ENCODE measurements at regions not wholly inside any gene's neighbourhood (a gene's known extent, or its start where the extent isn't known, plus 50 kb on each side); places are given as distances from the start of the nearest gene placed in this dataset.

DNA sequence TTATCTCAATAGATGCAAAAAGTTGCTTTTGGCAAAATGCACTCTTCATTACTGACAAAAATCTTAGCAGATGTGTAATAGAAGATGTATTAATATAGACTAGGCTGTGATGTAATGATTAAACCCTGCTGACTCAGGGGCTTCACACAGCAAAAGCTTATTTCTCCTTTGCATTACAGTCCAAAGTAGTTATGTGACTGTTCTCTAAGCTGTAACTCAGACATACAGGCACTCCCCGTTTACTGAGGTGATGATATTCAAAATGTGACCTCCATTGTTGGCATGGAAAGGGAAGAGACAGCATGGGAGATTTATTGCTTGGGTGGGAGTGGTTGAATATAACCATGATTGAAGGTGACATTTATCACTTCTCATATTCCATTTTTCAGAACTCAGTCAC lies 331.5 kb downstream of the SNAPC1 start:
- Mint-ChIP-seq H3K36me3 (ENCODE audit: low read depth) (no peaks in the 10 kb centered on the region), H3K27ac (ENCODE audit: unreplicated experiment) (no peak overlapping the region), H3K4me1 (no peaks in the 10 kb centered on the region), H3K9me3 (peaks cover 3% of the 10 kb centered on the region), H3K27me3 (ENCODE audit: low read depth) (peaks cover 6% of the 10 kb centered on the region), H3K4me3 (no peak overlapping the region)
- no peak for TF ChIP-seq CTCF (conservative IDR thresholded peaks at IDR 0.05)
- no peak for DNase-seq (ENCODE audit: low read depth, low spot score)

DNA sequence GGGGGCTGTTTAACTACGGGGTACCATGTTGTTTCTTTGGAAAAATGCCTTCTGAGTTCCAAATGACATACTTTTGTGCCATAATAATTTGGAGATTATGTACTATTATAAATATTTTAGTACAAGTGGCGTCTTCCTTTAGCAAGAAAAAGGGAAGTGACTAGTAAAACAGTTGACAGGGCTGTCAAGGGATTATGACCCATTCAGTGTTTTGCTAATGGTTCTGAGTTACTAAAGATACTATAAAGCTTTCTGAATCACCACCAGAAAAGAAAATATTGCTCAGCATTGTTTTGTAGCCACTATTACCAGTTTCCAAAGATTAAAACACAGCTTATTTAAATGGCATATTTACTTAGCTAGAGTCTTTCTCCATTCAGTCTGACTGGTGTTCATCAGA lies 334.9 kb downstream of the SNAPC1 start:
- peaks cover 2% of the 10 kb centered on the region for H3K4me1 Mint-ChIP-seq
- no peak for TF ChIP-seq CTCF (conservative IDR thresholded peaks at IDR 0.05)
- peaks cover 3% of the 10 kb centered on the region for H3K27me3 Mint-ChIP-seq (ENCODE audit: low read depth)
- H3K36me3 Mint-ChIP-seq (ENCODE audit: low read depth) = no peaks in the 10 kb centered on the region
- no peaks in the 10 kb centered on the region for H3K9me3 Mint-ChIP-seq
- no peak overlapping the region for H3K27ac Mint-ChIP-seq (ENCODE audit: unreplicated experiment)
- no peak overlapping the region for H3K4me3 Mint-ChIP-seq
- DNase-seq (ENCODE audit: low read depth, low spot score) = no peak

- Mint-ChIP-seq H3K4me1 (peaks cover 9% of the 10 kb centered on the region), H3K36me3 (ENCODE audit: low read depth) (no peaks in the 10 kb centered on the region), H3K27me3 (ENCODE audit: low read depth) (no peaks in the 10 kb centered on the region), H3K4me3 (no peak overlapping the region), H3K27ac (ENCODE audit: unreplicated experiment) (no peak overlapping the region), H3K9me3 (no peaks in the 10 kb centered on the region)
- no peak for TF ChIP-seq CTCF (conservative IDR thresholded peaks at IDR 0.05)
- DNase-seq (ENCODE audit: low read depth, low spot score) = no peak
Measured at GRCh38 chr14:62097824-62098223, 335.6 kb downstream of the SNAPC1 start.

DNA sequence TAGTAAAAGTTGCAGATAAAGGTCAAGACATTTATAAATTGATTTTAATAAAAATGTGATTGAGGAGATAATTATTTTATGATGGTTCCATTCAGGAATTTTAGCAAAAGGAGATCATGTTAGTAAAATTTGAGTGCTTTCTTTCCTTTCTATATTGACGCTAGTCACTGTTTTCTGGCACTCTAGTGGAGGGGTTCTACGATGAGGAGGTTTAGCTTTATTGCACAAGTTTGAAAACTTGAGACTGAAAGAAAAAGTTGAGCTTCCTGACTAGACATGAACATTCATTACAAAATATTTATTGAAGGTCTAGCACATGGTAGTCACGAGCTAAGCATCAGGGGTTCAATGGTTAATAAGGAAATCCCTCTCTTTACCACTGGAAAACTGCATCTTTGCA lies 336.1 kb downstream of the SNAPC1 start:
- no peak for TF ChIP-seq CTCF (conservative IDR thresholded peaks at IDR 0.05)
- H3K4me3 Mint-ChIP-seq = no peak overlapping the region
- H3K27ac Mint-ChIP-seq (ENCODE audit: unreplicated experiment) = no peak overlapping the region
- no peaks in the 10 kb centered on the region for H3K9me3 Mint-ChIP-seq
- no peaks in the 10 kb centered on the region for H3K36me3 Mint-ChIP-seq (ENCODE audit: low read depth)
- DNase-seq (ENCODE audit: low read depth, low spot score) = no peak
- peaks cover 14% of the 10 kb centered on the region for H3K4me1 Mint-ChIP-seq
- H3K27me3 Mint-ChIP-seq (ENCODE audit: low read depth) = no peaks in the 10 kb centered on the region

- Mint-ChIP-seq H3K36me3 (ENCODE audit: low read depth) (no peaks in the 10 kb centered on the region), H3K9me3 (no peaks in the 10 kb centered on the region), H3K27me3 (ENCODE audit: low read depth) (no peaks in the 10 kb centered on the region), H3K27ac (ENCODE audit: unreplicated experiment) (no peak overlapping the region), H3K4me1 (peaks cover 18% of the 10 kb centered on the region), H3K4me3 (no peak overlapping the region)
- DNase-seq (ENCODE audit: low read depth, low spot score) = no peak
- no peak for TF ChIP-seq CTCF (conservative IDR thresholded peaks at IDR 0.05)
Measured at GRCh38 chr14:62099091-62099490, 336.9 kb downstream of the SNAPC1 start.

GRCh38 chr14:62101189-62101588 lies 339.0 kb downstream of the SNAPC1 start:
- no peaks in the 10 kb centered on the region for H3K36me3 Mint-ChIP-seq (ENCODE audit: low read depth)
- H3K9me3 Mint-ChIP-seq = no peaks in the 10 kb centered on the region
- H3K27me3 Mint-ChIP-seq (ENCODE audit: low read depth) = peaks cover 2% of the 10 kb centered on the region
- TF ChIP-seq CTCF (conservative IDR thresholded peaks at IDR 0.05) = no peak
- DNase-seq (ENCODE audit: low read depth, low spot score) = no peak
- H3K27ac Mint-ChIP-seq (ENCODE audit: unreplicated experiment) = no peak overlapping the region
- peaks cover 18% of the 10 kb centered on the region for H3K4me1 Mint-ChIP-seq
- H3K4me3 Mint-ChIP-seq = no peak overlapping the region

All from neural crest cell (in vitro differentiated cells).